PFSK-1 (cell line): ENCODE measurements at regions not wholly inside any gene's neighbourhood (a gene's known extent, or its start where the extent isn't known, plus 50 kb on each side); places are given as distances from the start of the nearest gene placed in this dataset.

ENCODE experiments used
- POLR2AphosphoS5 ChIP-seq: IDR thresholded peaks from 2 replicates; pipeline ENCODE4 v1.6.1; 2012; ENCODE audit warnings: low read depth, mild to moderate bottlenecking, control low read depth, low read length, moderate library complexity
- TAF1 ChIP-seq: IDR thresholded peaks from 2 replicates; pipeline ENCODE4 v1.6.1; 2012; ENCODE audit warnings: low read length, control low read depth, borderline replicate concordance; ENCODE audit not compliant: insufficient read depth

DNA sequence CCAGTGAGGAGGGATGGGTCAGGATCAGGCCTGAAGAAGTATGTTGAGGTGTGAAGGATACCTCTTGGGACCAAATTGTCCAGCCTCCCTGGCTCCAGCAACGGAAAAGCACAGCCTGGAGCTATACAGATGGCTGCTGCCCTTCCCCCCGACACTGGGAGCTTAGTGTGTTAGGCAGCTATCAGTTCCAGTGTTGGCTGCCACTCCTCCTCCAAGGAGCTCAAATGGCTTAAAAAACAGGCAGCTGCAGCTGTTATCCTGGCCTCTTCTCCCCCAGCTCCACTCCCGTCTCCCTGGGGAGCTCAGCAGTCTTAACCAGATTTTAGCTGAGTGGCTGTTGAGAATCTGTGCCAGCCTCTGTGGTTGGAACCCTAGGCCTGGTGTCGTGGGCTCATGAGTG is 225.0 kb downstream of the JRKL start:
- TF ChIP-seq POLR2AphosphoS5 = no peak
- TF ChIP-seq TAF1 = no peak
